SK-N-SH (cell line): ENCODE measurements at regions not wholly inside any gene's neighbourhood (a gene's known extent, or its start where the extent isn't known, plus 50 kb on each side); places are given as distances from the start of the nearest gene placed in this dataset.

ENCODE experiments used
- CTCF ChIA-PET: fragments of 300-600, 350-600 bp; formaldehyde crosslinking; extraction: SDS; loops from one replicate; lab custom pipeline; 2021; lab: Yijun Ruan, JAX
- POLR2A ChIA-PET: fragments of 350-600 bp; sonication (Branson Sonifier 250); formaldehyde crosslinking; extraction: SDS; loops from one replicate; lab custom pipeline; 2020; ENCODE audit warnings: antibody characterized with exemption, inconsistent platforms; lab: Yijun Ruan, JAX
- DNase-seq: peaks from one replicate; pipeline ENCODE4 v3.0.0; 2012
- H2AFZ ChIP-seq: fragments of 200-600 bp; sonication (generic); 2 replicates; pipeline ENCODE4 v1.8.1; 2016; ENCODE audit warnings: antibody characterized with exemption, mild to moderate bottlenecking, low read depth
- H3F3A ChIP-seq: fragments of 200-600 bp; sonication (generic); replicated peaks from 2 replicates; pipeline ENCODE3; 2016; ENCODE audit warnings: antibody characterized with exemption, mild to moderate bottlenecking; ENCODE audit not compliant: insufficient read depth
- H3K27ac ChIP-seq, 2 experiments: fragments of 200-500 bp in 1 of 2; fragments of 200-600 bp in 1 of 2; sonication (Bioruptor generic) in 1 of 2; sonication (generic), shearing (Covaris generic) in 1 of 2; 2 replicates each; pipeline versions ENCODE4 v1.5.1 to v1.6.1; 2014 to 2016; ENCODE audit warnings: low read depth in 2 of 2, inconsistent platforms in 1 of 2, low read length in 1 of 2, mild to moderate bottlenecking in 1 of 2, mixed read lengths in 1 of 2
- H3K27me3 ChIP-seq: fragments of 200-600 bp; sonication (generic), shearing (Covaris generic); 2 replicates; pipeline ENCODE4 v1.6.1; 2016; ENCODE audit warnings: mixed run types; ENCODE audit not compliant: insufficient read depth
- H3K36me3 ChIP-seq, 2 experiments: fragments of 200-500 bp in 1 of 2; fragments of 200-600 bp in 1 of 2; sonication (Bioruptor generic) in 1 of 2; sonication (generic) in 1 of 2; replicated peaks in 1 of 2; 2 replicates each; pipeline versions ENCODE3 to v1.5.1; 2014 to 2016; ENCODE audit warnings: low read length in 1 of 2, mild to moderate bottlenecking in 1 of 2; ENCODE audit not compliant: insufficient read depth in 2 of 2, control insufficient read depth in 1 of 2
- H3K4me1 ChIP-seq, 2 experiments: fragments of 200-500 bp in 1 of 2; fragments of 200-600 bp in 1 of 2; sonication (Bioruptor generic) in 1 of 2; sonication (generic), shearing (Covaris generic) in 1 of 2; 2 replicates each; pipeline versions ENCODE4 v1.5.1 to v1.6.1; 2014 to 2016; ENCODE audit warnings: low read depth in 1 of 2, low read length in 1 of 2, mixed run types in 1 of 2; ENCODE audit not compliant: insufficient read depth in 2 of 2, control insufficient read depth in 1 of 2
- H3K4me2 ChIP-seq: fragments of 200-600 bp; sonication (generic), shearing (Covaris generic); 2 replicates; pipeline ENCODE4 v1.6.1; 2017; ENCODE audit warnings: mixed run types
- H3K4me3 ChIP-seq, 2 experiments: fragments of 200-500 bp in 1 of 2; fragments of 200-600 bp in 1 of 2; sonication (Bioruptor generic) in 1 of 2; sonication (generic), shearing (Covaris generic) in 1 of 2; 2 replicates each; pipeline versions ENCODE4 v1.5.1 to v1.8.1; 2014 to 2016; ENCODE audit warnings: low read depth in 2 of 2, inconsistent platforms in 1 of 2, low read length in 1 of 2, mild to moderate bottlenecking in 1 of 2, mixed read lengths in 1 of 2, moderate library complexity in 1 of 2
- H3K79me2 ChIP-seq: fragments of 200-600 bp; sonication (generic); 2 replicates; pipeline ENCODE4 v1.8.1; 2017; ENCODE audit warnings: mild to moderate bottlenecking; ENCODE audit not compliant: insufficient read depth
- H3K9ac ChIP-seq: fragments of 200-600 bp; sonication (generic); 2 replicates; pipeline ENCODE4 v1.6.1; 2017; ENCODE audit warnings: mixed run types
- H3K9me2 ChIP-seq: fragments of 200-600 bp; sonication (generic); 2 replicates; pipeline ENCODE4 v1.6.1; 2017; ENCODE audit warnings: mixed run types
- H3K9me3 ChIP-seq: fragments of 200-600 bp; sonication (generic); 2 replicates; pipeline ENCODE4 v1.6.1; 2017; ENCODE audit warnings: mixed run types, mild to moderate bottlenecking, moderate library complexity
- H4K20me1 ChIP-seq: fragments of 200-600 bp; sonication (generic); 2 replicates; pipeline ENCODE4 v1.6.1; 2017; ENCODE audit warnings: mild to moderate bottlenecking, mixed run types; ENCODE audit not compliant: insufficient read depth
- CTCF ChIP-seq: fragments of 200-600 bp; sonication (generic); IDR thresholded peaks from 2 replicates; pipeline ENCODE4 v1.6.1; 2017; ENCODE audit warnings: antibody characterized with exemption, mild to moderate bottlenecking, moderate library complexity
- EZH2phosphoT487 ChIP-seq: fragments of 200-600 bp; sonication (generic); IDR thresholded peaks from 2 replicates; pipeline ENCODE4 v1.6.1; 2017; ENCODE audit warnings: low read depth, mixed run types, mild to moderate bottlenecking, antibody characterized with exemption, moderate library complexity, borderline replicate concordance
- FOXJ3 ChIP-seq: sonication (generic); formaldehyde crosslinking; IDR thresholded peaks from 2 replicates; pipeline ENCODE4 v1.5.1; 2020; ENCODE audit warnings: mild to moderate bottlenecking, missing genetic modification reagents
- FOXM1 ChIP-seq: IDR thresholded peaks from 2 replicates; pipeline ENCODE4 v1.4.0; 2012; ENCODE audit warnings: low read depth, mild to moderate bottlenecking
- GABPA ChIP-seq: IDR thresholded peaks from 2 replicates; pipeline ENCODE4 v1.4.0; 2012; ENCODE audit warnings: low read depth, mild to moderate bottlenecking
- MEF2A ChIP-seq: IDR thresholded peaks from 2 replicates; pipeline ENCODE4 v1.4.0; 2012; ENCODE audit warnings: low read depth, borderline replicate concordance
- PBX3 ChIP-seq: IDR thresholded peaks from 2 replicates; pipeline ENCODE4; 2012
- POLR2AphosphoS5 ChIP-seq: IDR thresholded peaks from 2 replicates; pipeline ENCODE4 v1.6.1; 2012; ENCODE audit warnings: low read depth, low read length
- RCOR1 ChIP-seq: fragments of 150-350 bp; IDR thresholded peaks from 2 replicates; pipeline ENCODE4 v1.6.1; 2017; ENCODE audit warnings: antibody characterized with exemption, low read length
- RXRA ChIP-seq: IDR thresholded peaks from 2 replicates; pipeline ENCODE4 v1.4.0; 2012; ENCODE audit warnings: low read depth, mild to moderate bottlenecking, borderline replicate concordance
- SIN3A ChIP-seq: IDR thresholded peaks from 2 replicates; pipeline ENCODE4 v1.6.1; 2012; ENCODE audit warnings: low read depth, mild to moderate bottlenecking, low read length, moderate library complexity, borderline replicate concordance
- USF2 ChIP-seq: fragments of 150-350 bp; IDR thresholded peaks from 2 replicates; pipeline ENCODE4 v1.6.1; 2017; ENCODE audit warnings: antibody characterized with exemption, low read length, low read depth, borderline replicate concordance
- YY1 ChIP-seq: IDR thresholded peaks from 2 replicates; pipeline ENCODE4 v1.4.0; 2012; ENCODE audit warnings: low read depth, mild to moderate bottlenecking
- WGBS: methylation state at CpG from one replicate; pipeline ENCODE4 v1.1.6; 2017; ENCODE audit warnings: low lambda C conversion rate; 5-methylcytosine and 5-hydroxymethylcytosine counted together
- TF ChIP-seq, protein P1 (sequence below): IDR thresholded peaks from 2 replicates; pipeline ENCODE4 v1.4.0; 2012; ENCODE audit warnings: low read depth, borderline replicate concordance

DNA sequence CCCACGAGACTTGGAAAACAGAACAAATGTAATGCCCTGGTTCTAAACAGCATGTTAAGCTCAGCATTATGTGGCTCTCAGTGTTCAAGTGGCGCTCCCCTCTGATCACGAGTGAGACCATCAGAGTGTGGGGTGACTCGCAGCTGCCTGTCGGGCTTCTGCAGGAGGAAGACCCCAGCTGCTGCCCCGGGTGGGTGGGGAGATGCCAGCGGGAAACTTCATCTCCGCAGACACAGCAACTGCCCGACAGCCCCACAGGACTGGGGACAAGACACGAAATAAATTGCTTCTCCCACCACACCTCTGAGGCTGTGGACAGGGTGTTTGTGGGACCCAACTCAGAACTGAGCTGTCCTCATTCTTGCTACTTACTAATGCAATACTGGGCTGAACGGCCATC, 126.3 kb upstream of the KIF5B start:
- Histone ChIP-seq H3K79me2 (no peaks in the 10 kb centered on the region), H3K9me3 (no peaks in the 10 kb centered on the region), H4K20me1 (no peaks in the 10 kb centered on the region), H3K36me3 (no peaks in the 10 kb centered on the region), H3K9ac (no peak overlapping the region), H3K27ac (no peak overlapping the region), H3K4me1 (no peaks in the 10 kb centered on the region), H3K27me3 (no peaks in the 10 kb centered on the region)
- no peak for DNase-seq
- CTCF ChIA-PET, result interaction anchor here (0.9 to 1.0 kb wide), 2 partner anchors 8 to 10 kb away, joined by 3 read pairs; no protein-coding TSS in a partner anchor
- POLR2A ChIA-PET, result no interaction called here
- no peak for TF ChIP-seq SIN3A
- no peak for TF ChIP-seq POLR2AphosphoS5
- no peak for TF ChIP-seq PBX3
- TF ChIP-seq, all 33 proteins: peak for 0
- H3K4me3 ChIP-seq, result no peak overlapping the region
- no peaks in the 10 kb centered on the region for H3F3A ChIP-seq
- H2AFZ ChIP-seq, result no peak overlapping the region
- WGBS, result 91% methylated on average over 8 of the region's 11 CpGs
- no peaks in the 10 kb centered on the region for H3K9me2 ChIP-seq
- no peak overlapping the region for H3K4me2 ChIP-seq

DNA sequence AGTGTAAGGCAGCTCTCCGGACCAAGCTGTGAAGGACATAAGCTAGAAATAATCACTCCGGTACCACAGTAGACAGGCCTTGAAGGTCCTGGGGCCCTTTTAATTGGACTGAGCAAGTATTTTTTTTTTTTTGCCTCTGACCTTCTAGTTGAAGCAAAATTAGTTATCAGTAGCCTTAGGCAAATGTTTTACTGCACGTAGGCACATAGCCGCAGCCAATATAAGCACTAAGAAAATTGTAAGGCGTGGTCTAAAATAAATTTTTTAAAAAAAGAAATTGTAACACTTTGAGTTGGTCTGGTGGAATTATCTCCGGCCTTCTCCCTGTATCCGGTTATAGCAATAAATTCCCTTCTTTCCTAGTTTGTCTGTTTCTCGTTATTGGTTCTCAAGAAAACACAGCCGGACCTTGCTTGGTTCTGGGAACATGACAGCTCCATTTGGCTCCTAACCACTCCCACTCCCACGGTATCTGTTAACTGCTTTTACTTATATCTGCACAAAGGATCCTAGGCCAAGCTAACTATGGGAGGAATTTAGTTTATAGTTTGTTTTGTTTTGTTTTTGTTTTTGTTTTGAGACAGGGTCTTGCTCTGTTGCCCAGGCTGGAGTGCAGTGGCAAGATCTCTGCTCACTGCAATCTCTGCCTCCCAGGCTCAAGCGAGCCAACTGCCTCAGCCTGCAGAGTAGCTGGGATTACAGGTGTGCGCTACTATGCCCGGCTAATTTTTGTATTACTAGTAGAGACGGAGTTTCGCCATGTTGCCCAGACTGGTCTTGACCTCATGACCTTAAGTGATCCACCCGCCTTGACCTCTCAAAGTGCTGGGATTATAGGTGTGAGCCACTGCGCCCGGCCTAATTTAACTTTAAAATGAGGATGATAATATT, 124.4 kb upstream of the KIF5B start:
- POLR2A ChIA-PET, result interaction anchor here (1.1 kb wide), 1 partner anchor 10 kb away, joined by 3 read pairs; no protein-coding TSS in a partner anchor
- H3K36me3 ChIP-seq, result no peaks in the 10 kb centered on the region
- TF ChIP-seq RXRA (no peak), YY1 (no peak)
- H3K9me3 ChIP-seq, result no peaks in the 10 kb centered on the region
- no peak overlapping the region for H3K4me2 ChIP-seq
- 89% methylated on average over 18 of the region's 18 CpGs for WGBS
- H3K4me1 ChIP-seq, result no peaks in the 10 kb centered on the region
- H3K9me2 ChIP-seq, result no peaks in the 10 kb centered on the region
- H2AFZ ChIP-seq, result no peak overlapping the region
- no peaks in the 10 kb centered on the region for H3K27me3 ChIP-seq
- no peak overlapping the region for H3K27ac ChIP-seq
- H3K9ac ChIP-seq, result no peak overlapping the region
- H3K4me3 ChIP-seq, result no peak overlapping the region
- DNase-seq, result no peak
- no peaks in the 10 kb centered on the region for H3K79me2 ChIP-seq
- H3F3A ChIP-seq, result no peaks in the 10 kb centered on the region
- CTCF ChIA-PET, result interaction anchor here (1.0 to 1.2 kb wide), 2 partner anchors 10 kb away, joined by 3 read pairs; no protein-coding TSS in a partner anchor
- H4K20me1 ChIP-seq, result no peaks in the 10 kb centered on the region

DNA sequence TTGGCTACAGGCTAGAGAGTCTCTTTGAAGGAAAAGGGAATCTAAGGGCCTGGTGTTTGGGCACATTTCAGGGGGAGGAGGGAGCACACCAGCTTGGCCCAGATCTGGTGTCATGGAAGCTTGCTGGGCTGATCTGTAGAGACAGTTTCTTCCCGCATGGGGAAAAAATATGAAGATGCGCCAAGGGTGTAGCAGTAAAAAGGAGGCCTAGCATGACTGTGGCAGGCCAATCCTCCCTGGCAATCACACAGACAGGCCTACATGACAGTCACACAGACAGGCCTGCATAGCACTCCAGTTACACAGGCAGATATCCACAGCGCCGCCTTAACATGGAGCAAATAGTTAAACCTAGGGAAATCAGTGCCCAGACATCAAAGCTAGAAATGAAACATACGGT, 123.6 kb upstream of the KIF5B start:
- Histone ChIP-seq H2AFZ (no peak overlapping the region), H3K4me3 (no peak overlapping the region), H3K4me1 (no peaks in the 10 kb centered on the region), H3K9ac (no peak overlapping the region), H3K27ac (no peak overlapping the region), H3K79me2 (no peaks in the 10 kb centered on the region), H3K4me2 (no peak overlapping the region), H3K27me3 (no peaks in the 10 kb centered on the region), H3F3A (no peaks in the 10 kb centered on the region), H3K9me2 (no peaks in the 10 kb centered on the region), H3K9me3 (no peaks in the 10 kb centered on the region), H4K20me1 (no peaks in the 10 kb centered on the region), H3K36me3 (no peaks in the 10 kb centered on the region)
- ChIA-PET POLR2A (interaction anchor here (0.6 to 1.1 kb wide), 2 partner anchors 9 to 12 kb away, joined by 3 read pairs; no protein-coding TSS in a partner anchor), CTCF (interaction anchor here (1.1 to 1.2 kb wide), 2 partner anchors 11 to 20 kb away, joined by 3 read pairs; no protein-coding TSS in a partner anchor)
- DNase-seq, result no peak
- 99% methylated on average over 5 of the region's 5 CpGs for WGBS
- no peak for TF ChIP-seq YY1
- TF ChIP-seq CTCF, result no peak
- no peak for TF ChIP-seq MEF2A
- TF ChIP-seq FOXJ3 (CRISPR knock-in tag), result no peak
- no peak for TF ChIP-seq RXRA
- no peak for TF ChIP-seq POLR2AphosphoS5
- no peak for TF ChIP-seq GABPA
- TF ChIP-seq FOXM1, result no peak
- no peak for TF ChIP-seq USF2
- TF ChIP-seq EZH2phosphoT487, result no peak
- no peak for TF ChIP-seq RCOR1
- TF ChIP-seq, protein P1, sequence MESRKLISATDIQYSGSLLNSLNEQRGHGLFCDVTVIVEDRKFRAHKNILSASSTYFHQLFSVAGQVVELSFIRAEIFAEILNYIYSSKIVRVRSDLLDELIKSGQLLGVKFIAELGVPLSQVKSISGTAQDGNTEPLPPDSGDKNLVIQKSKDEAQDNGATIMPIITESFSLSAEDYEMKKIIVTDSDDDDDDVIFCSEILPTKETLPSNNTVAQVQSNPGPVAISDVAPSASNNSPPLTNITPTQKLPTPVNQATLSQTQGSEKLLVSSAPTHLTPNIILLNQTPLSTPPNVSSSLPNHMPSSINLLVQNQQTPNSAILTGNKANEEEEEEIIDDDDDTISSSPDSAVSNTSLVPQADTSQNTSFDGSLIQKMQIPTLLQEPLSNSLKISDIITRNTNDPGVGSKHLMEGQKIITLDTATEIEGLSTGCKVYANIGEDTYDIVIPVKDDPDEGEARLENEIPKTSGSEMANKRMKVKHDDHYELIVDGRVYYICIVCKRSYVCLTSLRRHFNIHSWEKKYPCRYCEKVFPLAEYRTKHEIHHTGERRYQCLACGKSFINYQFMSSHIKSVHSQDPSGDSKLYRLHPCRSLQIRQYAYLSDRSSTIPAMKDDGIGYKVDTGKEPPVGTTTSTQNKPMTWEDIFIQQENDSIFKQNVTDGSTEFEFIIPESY, result no peak
